ENCODE measurements at regions not wholly inside any gene's neighbourhood (a gene's known extent, or its start where the extent isn't known, plus 50 kb on each side); places are given as distances from the start of the nearest gene placed in this dataset.
"Not testable (repeated sequence)": the region's sequence is repeated elsewhere in the genome, so short reads cannot be mapped to it uniquely, and the experiment has no call there.

DNA sequence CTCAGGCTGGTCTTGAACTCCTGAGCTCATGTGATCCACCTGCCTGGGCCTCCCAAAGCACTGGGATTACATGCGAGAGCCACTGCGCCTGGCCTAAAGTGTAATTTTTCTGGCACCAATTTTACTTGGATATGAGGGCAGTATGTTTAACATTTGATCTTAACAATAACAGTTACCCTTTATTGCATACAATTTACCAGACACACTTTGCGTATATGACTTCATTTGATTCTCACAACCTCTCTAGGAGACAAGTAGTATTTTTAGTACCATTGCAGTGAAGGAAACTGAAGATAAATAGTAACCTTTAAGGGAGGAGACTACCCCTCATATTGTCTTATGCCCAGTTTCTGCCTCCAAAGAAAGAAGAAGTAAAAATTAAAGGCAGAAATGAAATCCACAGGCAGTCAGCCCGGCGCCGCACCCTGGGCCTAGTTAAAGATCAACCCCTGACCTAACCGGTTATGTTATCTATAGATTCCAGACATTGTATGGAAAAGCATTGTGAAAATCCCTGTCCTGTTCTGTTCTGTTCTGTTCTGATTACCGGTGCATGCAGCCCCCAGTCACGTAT lies 54.0 kb downstream of the CYP26A1 start:
- not testable (repeated sequence) for FAIRE-seq; H3K4me3 Mint-ChIP-seq (ENCODE audit: unreplicated experiment); H3K36me3 Mint-ChIP-seq (ENCODE audit: low read depth, unreplicated experiment); H3K4me1 Mint-ChIP-seq (ENCODE audit: low read depth, unreplicated experiment); DNase-seq (ENCODE audit: low read depth); H3K9me3 ChIP-seq (ENCODE audit: insufficient read depth, low read depth, low read length); H3K27me3 ChIP-seq (ENCODE audit: insufficient read depth, low read length); H3K4me2 ChIP-seq (ENCODE audit: low read length); H3K27me3 Mint-ChIP-seq (ENCODE audit: low read depth, unreplicated experiment); H3K4me1 ChIP-seq (ENCODE audit: insufficient read depth, low read length); H3K27ac Mint-ChIP-seq (ENCODE audit: unreplicated experiment); H2AFZ ChIP-seq (ENCODE audit: low read depth, low read length); H3K27ac ChIP-seq (ENCODE audit: low read depth, low read length); H3K9ac ChIP-seq (ENCODE audit: low read length); H3K4me3 ChIP-seq (ENCODE audit: insufficient read depth, low read depth, low read length); H3K79me2 ChIP-seq (ENCODE audit: insufficient read depth, low read length); H4K20me1 ChIP-seq (ENCODE audit: insufficient read depth, low read length); H3K36me3 ChIP-seq (ENCODE audit: insufficient read depth, low read length)
- peaks cover 13% of the 10 kb centered on the region for H3K9me3 Mint-ChIP-seq (ENCODE audit: unreplicated experiment)

- Histone ChIP-seq H3K4me2 (ENCODE audit: low read length) (no peak overlapping the region), H3K9ac (ENCODE audit: low read length) (no peak overlapping the region), H3K9me3 (ENCODE audit: insufficient read depth, low read depth, low read length) (no peaks in the 10 kb centered on the region), H3K36me3 (ENCODE audit: insufficient read depth, low read length) (no peaks in the 10 kb centered on the region), H3K27me3 (ENCODE audit: insufficient read depth, low read length) (peaks cover 2% of the 10 kb centered on the region), H2AFZ (ENCODE audit: low read depth, low read length) (no peak overlapping the region), H3K4me3 (ENCODE audit: insufficient read depth, low read depth, low read length) (no peak overlapping the region), H3K27ac (ENCODE audit: low read depth, low read length) (no peak overlapping the region), H3K79me2 (ENCODE audit: insufficient read depth, low read length) (no peaks in the 10 kb centered on the region), H3K4me1 (ENCODE audit: insufficient read depth, low read length) (no peaks in the 10 kb centered on the region), H4K20me1 (ENCODE audit: insufficient read depth, low read length) (no peaks in the 10 kb centered on the region)
- no peaks in the 10 kb centered on the region for H3K27me3 Mint-ChIP-seq (ENCODE audit: low read depth, unreplicated experiment)
- H3K4me1 Mint-ChIP-seq (ENCODE audit: low read depth, unreplicated experiment), result peaks cover 2% of the 10 kb centered on the region
- no peak overlapping the region for H3K27ac Mint-ChIP-seq (ENCODE audit: unreplicated experiment)
- FAIRE-seq (no peak), DNase-seq (ENCODE audit: low read depth) (no peak)
- H3K9me3 Mint-ChIP-seq (ENCODE audit: unreplicated experiment), result peaks cover 7% of the 10 kb centered on the region
- no peak overlapping the region for H3K4me3 Mint-ChIP-seq (ENCODE audit: unreplicated experiment)
- TF ChIP-seq, protein P1, sequence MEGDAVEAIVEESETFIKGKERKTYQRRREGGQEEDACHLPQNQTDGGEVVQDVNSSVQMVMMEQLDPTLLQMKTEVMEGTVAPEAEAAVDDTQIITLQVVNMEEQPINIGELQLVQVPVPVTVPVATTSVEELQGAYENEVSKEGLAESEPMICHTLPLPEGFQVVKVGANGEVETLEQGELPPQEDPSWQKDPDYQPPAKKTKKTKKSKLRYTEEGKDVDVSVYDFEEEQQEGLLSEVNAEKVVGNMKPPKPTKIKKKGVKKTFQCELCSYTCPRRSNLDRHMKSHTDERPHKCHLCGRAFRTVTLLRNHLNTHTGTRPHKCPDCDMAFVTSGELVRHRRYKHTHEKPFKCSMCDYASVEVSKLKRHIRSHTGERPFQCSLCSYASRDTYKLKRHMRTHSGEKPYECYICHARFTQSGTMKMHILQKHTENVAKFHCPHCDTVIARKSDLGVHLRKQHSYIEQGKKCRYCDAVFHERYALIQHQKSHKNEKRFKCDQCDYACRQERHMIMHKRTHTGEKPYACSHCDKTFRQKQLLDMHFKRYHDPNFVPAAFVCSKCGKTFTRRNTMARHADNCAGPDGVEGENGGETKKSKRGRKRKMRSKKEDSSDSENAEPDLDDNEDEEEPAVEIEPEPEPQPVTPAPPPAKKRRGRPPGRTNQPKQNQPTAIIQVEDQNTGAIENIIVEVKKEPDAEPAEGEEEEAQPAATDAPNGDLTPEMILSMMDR (IDR thresholded peaks at IDR 0.05; ENCODE audit: insufficient read depth, low read depth, low read length), result no peak
- TF ChIP-seq EZH2 (IDR thresholded peaks at IDR 0.05; ENCODE audit: insufficient read depth, low read length), result no peak
- no peaks in the 10 kb centered on the region for H3K36me3 Mint-ChIP-seq (ENCODE audit: low read depth, unreplicated experiment)
These were observed 58.3 kb downstream of the CYP26A1 start for GRCh38 chr10:93131986-93132385.

DNA sequence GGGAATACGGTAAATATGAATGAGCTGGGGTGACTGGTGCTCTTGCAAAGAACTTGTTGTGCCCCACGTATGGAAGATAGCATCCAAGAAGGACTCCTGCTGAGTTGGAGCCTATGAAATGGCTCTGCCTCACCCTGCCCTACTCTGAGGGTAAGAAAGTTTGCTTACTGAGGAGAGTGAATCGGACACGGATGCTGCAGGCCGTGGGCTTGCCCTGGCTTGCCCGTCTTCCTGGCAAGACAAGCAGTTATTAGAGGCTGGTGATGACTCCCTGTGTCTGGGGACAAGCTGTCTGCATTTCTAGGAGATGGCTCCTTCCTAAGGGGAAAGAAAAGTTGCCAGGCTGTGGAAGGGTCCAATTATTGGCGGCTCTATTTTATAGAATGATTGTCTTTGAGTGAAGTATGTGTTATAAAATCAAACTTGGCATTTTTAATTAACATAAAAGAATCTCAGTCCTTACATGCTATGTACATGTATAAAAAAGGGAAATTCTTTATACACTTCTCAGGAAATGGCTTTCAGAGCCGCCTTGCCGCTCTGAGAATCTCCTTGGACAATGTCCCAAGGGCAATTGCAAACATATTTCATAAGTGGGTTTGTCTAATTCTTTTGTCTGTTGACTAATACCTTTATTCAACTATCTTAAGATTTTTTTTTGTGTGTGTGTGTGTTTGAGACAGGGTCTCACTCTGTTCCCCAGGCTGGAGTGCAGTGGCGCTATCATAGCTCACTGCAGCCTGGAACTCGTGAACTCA lies 64.6 kb downstream of the CYP26A1 start:
- Histone ChIP-seq H4K20me1 (ENCODE audit: insufficient read depth, low read length) (no peaks in the 10 kb centered on the region), H3K4me3 (ENCODE audit: insufficient read depth, low read depth, low read length) (no peak overlapping the region), H3K9ac (ENCODE audit: low read length) (no peak overlapping the region), H2AFZ (ENCODE audit: low read depth, low read length) (no peak overlapping the region), H3K4me2 (ENCODE audit: low read length) (no peak overlapping the region), H3K36me3 (ENCODE audit: insufficient read depth, low read length) (no peaks in the 10 kb centered on the region), H3K27ac (ENCODE audit: low read depth, low read length) (no peak overlapping the region), H3K9me3 (ENCODE audit: insufficient read depth, low read depth, low read length) (no peaks in the 10 kb centered on the region), H3K79me2 (ENCODE audit: insufficient read depth, low read length) (no peaks in the 10 kb centered on the region), H3K27me3 (ENCODE audit: insufficient read depth, low read length) (no peaks in the 10 kb centered on the region), H3K4me1 (ENCODE audit: insufficient read depth, low read length) (no peaks in the 10 kb centered on the region)
- Mint-ChIP-seq H3K9me3 (ENCODE audit: unreplicated experiment) (peaks cover 13% of the 10 kb centered on the region), H3K27me3 (ENCODE audit: low read depth, unreplicated experiment) (peaks cover 3% of the 10 kb centered on the region), H3K4me1 (ENCODE audit: low read depth, unreplicated experiment) (no peaks in the 10 kb centered on the region), H3K36me3 (ENCODE audit: low read depth, unreplicated experiment) (no peaks in the 10 kb centered on the region), H3K4me3 (ENCODE audit: unreplicated experiment) (no peak overlapping the region), H3K27ac (ENCODE audit: unreplicated experiment) (no peak overlapping the region)
- DNase-seq (ENCODE audit: low read depth) (no peak), FAIRE-seq (no peak)
- TF ChIP-seq EZH2 (IDR thresholded peaks at IDR 0.05; ENCODE audit: insufficient read depth, low read length), result no peak
- TF ChIP-seq, protein P1 (IDR thresholded peaks at IDR 0.05; ENCODE audit: insufficient read depth, low read depth, low read length), result no peak

All from astrocyte (in vitro differentiated cells and primary cell).